ENCODE measurements at regions not wholly inside any gene's neighbourhood (a gene's known extent, or its start where the extent isn't known, plus 50 kb on each side); places are given as distances from the start of the nearest gene placed in this dataset.
"Not testable (repeated sequence)": the region's sequence is repeated elsewhere in the genome, so short reads cannot be mapped to it uniquely, and the experiment has no call there.

GRCh38 chr2:159880729-159881128, 82.7 kb upstream of the CD302 start:
- no peak for DNase-seq (ENCODE audit: low read depth)

- DNase-seq (ENCODE audit: low read depth) = peak; percentile 42
Measured at GRCh38 chr2:159879051-159879604, 81.1 kb upstream of the CD302 start.

GRCh38 chr2:159875083-159875482, 77.1 kb upstream of the CD302 start:
- no peak for DNase-seq (ENCODE audit: low read depth)

- DNase-seq (ENCODE audit: low read depth) = peak; percentile 4
Measured at GRCh38 chr2:159873258-159873657, 75.2 kb upstream of the CD302 start.

GRCh38 chr2:159872353-159872752, 74.3 kb upstream of the CD302 start:
- no peak for DNase-seq (ENCODE audit: low read depth)

GRCh38 chr2:159868598-159869159, 70.7 kb upstream of the CD302 start:
- DNase-seq (ENCODE audit: low read depth) = not testable (repeated sequence)

GRCh38 chr2:159867567-159868361, 69.8 kb upstream of the CD302 start:
- DNase-seq (ENCODE audit: low read depth) = no peak

GRCh38 chr2:159863526-159864160, 65.6 kb upstream of the CD302 start:
- DNase-seq (ENCODE audit: low read depth) = no peak

- no peak for DNase-seq (ENCODE audit: low read depth)
Measured at GRCh38 chr2:159860581-159861310, 62.7 kb upstream of the CD302 start.

- DNase-seq (ENCODE audit: low read depth) = no peak
Measured at GRCh38 chr2:159859583-159859982, 61.6 kb upstream of the CD302 start.

- DNase-seq (ENCODE audit: low read depth) = no peak
Measured at GRCh38 chr2:159856760-159857159, 58.8 kb upstream of the CD302 start.

GRCh38 chr2:159855557-159856061, 57.6 kb upstream of the CD302 start:
- DNase-seq (ENCODE audit: low read depth) = no peak

- no peak for DNase-seq (ENCODE audit: low read depth)
Measured at GRCh38 chr2:159855143-159855542, 57.1 kb upstream of the CD302 start.

- no peak for DNase-seq (ENCODE audit: low read depth)
Measured at GRCh38 chr2:159854481-159854880, 56.5 kb upstream of the CD302 start.

- no peak for DNase-seq (ENCODE audit: low read depth)
Measured at GRCh38 chr2:159853101-159853500, 55.1 kb upstream of the CD302 start.

GRCh38 chr2:159851941-159852340, 53.9 kb upstream of the CD302 start:
- no peak for DNase-seq (ENCODE audit: low read depth)

- no peak for DNase-seq (ENCODE audit: low read depth)
Measured at GRCh38 chr2:159850789-159851188, 52.8 kb upstream of the CD302 start.

GRCh38 chr2:159849160-159849813, 51.3 kb upstream of the CD302 start:
- DNase-seq (ENCODE audit: low read depth) = no peak

All from ELR (cell line).